H1 (cell line): ENCODE measurements at regions not wholly inside any gene's neighbourhood (a gene's known extent, or its start where the extent isn't known, plus 50 kb on each side); places are given as distances from the start of the nearest gene placed in this dataset.

Source experiments
- CTCF ChIA-PET: fragments of 300-600 bp; sonication (Branson Sonifier 250); formaldehyde crosslinking; loops from one replicate; lab custom pipeline; 2021; ENCODE audit not compliant: partially characterized antibody; lab: Charles Lee
- POLR2A ChIA-PET: fragments of 300-600 bp; sonication (Branson Sonifier 250); formaldehyde crosslinking; loops from one replicate; lab custom pipeline; 2021; ENCODE audit warnings: inconsistent platforms; ENCODE audit not compliant: partially characterized antibody; lab: Charles Lee
- DNase-seq, 2 experiments: peaks; one replicate each; pipeline versions ENCODE4 v3.0.0 to v3.0.0-alpha.2; 2010 to 2022; ENCODE audit warnings: low spot score in 2 of 2, low read depth in 1 of 2, mixed read lengths in 1 of 2
- FAIRE-seq: peaks from 2 replicates; lab custom pipeline; 2011; peaks lifted over from hg19 to GRCh38; lab: Jason Lieb, UNC
- H2AFZ ChIP-seq: 2 replicates; pipeline ENCODE4 v1.8.1; 2012; ENCODE audit warnings: low read length, inconsistent platforms
- H2AK5ac ChIP-seq: 2 replicates; pipeline ENCODE4 v1.6.1; 2013; ENCODE audit warnings: low read depth, low read length
- H2BK120ac ChIP-seq: replicated peaks from 2 replicates; pipeline ENCODE3; 2013; ENCODE audit warnings: low read depth, low read length, inconsistent platforms
- H2BK12ac ChIP-seq: 2 replicates; pipeline ENCODE4 v1.6.1; 2013; ENCODE audit warnings: low read depth, low read length
- H2BK15ac ChIP-seq: 2 replicates; pipeline ENCODE4 v1.6.1; 2013; ENCODE audit warnings: low read length
- H2BK20ac ChIP-seq: 2 replicates; pipeline ENCODE4 v1.6.1; 2013; ENCODE audit warnings: low read length
- H2BK5ac ChIP-seq: 2 replicates; pipeline ENCODE4 v1.6.1; 2013; ENCODE audit warnings: low read depth, low read length
- H3K14ac ChIP-seq: 2 replicates; pipeline ENCODE4 v1.6.1; 2013; ENCODE audit warnings: inconsistent platforms; ENCODE audit not compliant: insufficient read length
- H3K18ac ChIP-seq: 2 replicates; pipeline ENCODE4 v1.6.1; 2013; ENCODE audit warnings: low read length; ENCODE audit errors: extremely low read depth
- H3K23ac ChIP-seq: 2 replicates; pipeline ENCODE4 v1.6.1; 2013; ENCODE audit warnings: inconsistent platforms; ENCODE audit not compliant: insufficient read length
- H3K23me2 ChIP-seq: 2 replicates; pipeline ENCODE4 v1.6.1; 2013; ENCODE audit warnings: low read depth, low read length
- H3K27ac ChIP-seq: 2 replicates; pipeline ENCODE4 v1.6.1; 2011; ENCODE audit warnings: low read depth, low read length, inconsistent platforms
- H3K27me3 ChIP-seq, 4 experiments: replicated peaks in 1 of 4; 1 replicate in 1 of 4; 2 replicates in 3 of 4; pipeline versions ENCODE4 v1.6.1 to v1.8.1; 2011 to 2013; ENCODE audit warnings: low read length in 3 of 4, mild to moderate bottlenecking in 3 of 4, inconsistent platforms in 2 of 4, mixed read lengths in 2 of 4, moderate library complexity in 1 of 4; ENCODE audit not compliant: control insufficient read depth in 3 of 4, insufficient read depth in 3 of 4; ENCODE audit errors: extremely low read depth in 1 of 4
- H3K36me3 ChIP-seq, 4 experiments: 2 replicates each; pipeline versions ENCODE4 v1.6.1 to v1.8.1; 2011 to 2013; ENCODE audit warnings: mild to moderate bottlenecking in 4 of 4, low read length in 3 of 4, moderate library complexity in 2 of 4, control low read depth in 1 of 4, inconsistent platforms in 1 of 4; ENCODE audit not compliant: insufficient read depth in 4 of 4, control insufficient read depth in 2 of 4
- H3K4ac ChIP-seq: replicated peaks from 2 replicates; pipeline ENCODE3; 2013; ENCODE audit warnings: low read length, low read depth, mixed read lengths, inconsistent platforms; ENCODE audit not compliant: insufficient read length
- H3K4me1 ChIP-seq, 4 experiments: replicated peaks in 1 of 4; 1 replicate in 1 of 4; 2 replicates in 3 of 4; pipeline versions ENCODE4 v1.6.1 to v1.8.1; 2011 to 2013; ENCODE audit warnings: low read length in 3 of 4, inconsistent platforms in 2 of 4, mixed read lengths in 1 of 4; ENCODE audit not compliant: insufficient read depth in 4 of 4, control insufficient read depth in 3 of 4
- H3K4me2 ChIP-seq, 2 experiments: 2 replicates each; pipeline versions ENCODE4 v1.6.1 to v1.8.1; 2011 to 2013; ENCODE audit warnings: low read depth in 2 of 2, low read length in 2 of 2, control low read depth in 1 of 2, inconsistent platforms in 1 of 2, mild to moderate bottlenecking in 1 of 2; ENCODE audit not compliant: insufficient read depth in 1 of 2
- H3K4me3 ChIP-seq, 4 experiments: fragments of 200-600, 300-600 bp in 1 of 4; sonication (generic), shearing (Covaris generic), sonication (Bioruptor Twin) in 1 of 4; 2 replicates each; pipeline versions ENCODE4 v1.5.1 to v1.8.1; 2011 to 2016; ENCODE audit warnings: low read length in 4 of 4, low read depth in 3 of 4, control low read depth in 2 of 4, inconsistent platforms in 2 of 4, mild to moderate bottlenecking in 2 of 4, mixed read lengths in 1 of 4, moderate library complexity in 1 of 4; ENCODE audit not compliant: insufficient read depth in 2 of 4; ENCODE audit errors: extremely low read depth in 1 of 4
- H3K56ac ChIP-seq: replicated peaks from 2 replicates; pipeline ENCODE3; 2013; ENCODE audit warnings: low read depth, mild to moderate bottlenecking, mixed read lengths, low read length, inconsistent platforms; ENCODE audit not compliant: insufficient read length
- H3K79me1 ChIP-seq: 2 replicates; pipeline ENCODE4 v1.6.1; 2013; ENCODE audit warnings: low read depth, low read length, control low read depth
- H3K79me2 ChIP-seq, 2 experiments: 2 replicates each; pipeline versions ENCODE4 v1.6.1 to v1.8.1; 2012 to 2013; ENCODE audit warnings: low read length in 2 of 2, mild to moderate bottlenecking in 2 of 2, inconsistent platforms in 1 of 2; ENCODE audit not compliant: insufficient read depth in 2 of 2, control insufficient read depth in 1 of 2
- H3K9ac ChIP-seq, 4 experiments: replicated peaks in 1 of 4; 1 replicate in 1 of 4; 2 replicates in 3 of 4; pipeline versions ENCODE4 v1.6.1 to v1.8.1; 2011 to 2013; ENCODE audit warnings: low read depth in 3 of 4, low read length in 3 of 4, control low read depth in 2 of 4, mild to moderate bottlenecking in 2 of 4, moderate library complexity in 2 of 4, inconsistent platforms in 1 of 4; ENCODE audit errors: extremely low read depth in 1 of 4
- H3K9me3 ChIP-seq, 2 experiments: 2 replicates each; pipeline versions ENCODE4 v1.6.1 to v1.8.1; 2012 to 2013; ENCODE audit warnings: mild to moderate bottlenecking in 2 of 2, moderate library complexity in 2 of 2, control low read depth in 1 of 2, inconsistent platforms in 1 of 2, low read depth in 1 of 2, low read length in 1 of 2, mixed read lengths in 1 of 2; ENCODE audit not compliant: insufficient read depth in 2 of 2
- H4K20me1 ChIP-seq, 2 experiments: replicated peaks in 1 of 2; 2 replicates each; pipeline versions ENCODE3 to v1.8.1; 2011 to 2013; ENCODE audit warnings: inconsistent platforms in 2 of 2, low read length in 2 of 2, mild to moderate bottlenecking in 1 of 2; ENCODE audit not compliant: insufficient read depth in 2 of 2, control insufficient read depth in 1 of 2
- H4K5ac ChIP-seq: 2 replicates; pipeline ENCODE4 v1.6.1; 2013; ENCODE audit warnings: low read length, low read depth, mixed read lengths, inconsistent platforms; ENCODE audit not compliant: insufficient read length
- H4K8ac ChIP-seq: 2 replicates; pipeline ENCODE4 v1.8.0; 2013; ENCODE audit warnings: mild to moderate bottlenecking, moderate library complexity, low read length, inconsistent platforms; ENCODE audit not compliant: insufficient read depth; ENCODE audit errors: extremely low read depth
- H4K91ac ChIP-seq: replicated peaks from 2 replicates; pipeline ENCODE3; 2013; ENCODE audit warnings: low read length, mixed read lengths, inconsistent platforms; ENCODE audit not compliant: insufficient read length
- HDAC2 ChIP-seq, 2 experiments: fragments of 300-600 bp in 1 of 2; sonication (generic) in 1 of 2; IDR thresholded peaks; 2 replicates each; pipeline ENCODE4 v1.6.1; 2011 to 2012; ENCODE audit warnings: low read depth in 2 of 2, low read length in 2 of 2, mild to moderate bottlenecking in 2 of 2, moderate library complexity in 2 of 2, borderline replicate concordance in 1 of 2, inconsistent platforms in 1 of 2
- JUN ChIP-seq: IDR thresholded peaks from 2 replicates; pipeline ENCODE4 v1.6.1; 2011; ENCODE audit warnings: low read depth, mild to moderate bottlenecking, improper control_type of control experiment, low read length
- KDM5A ChIP-seq: fragments of 200-600 bp; IDR thresholded peaks from 2 replicates; pipeline ENCODE4 v1.7.1; 2012; ENCODE audit warnings: mild to moderate bottlenecking, low read length, inconsistent platforms, mixed read lengths
- POLR2A ChIP-seq, 2 experiments: IDR thresholded peaks; 1 replicate in 1 of 2; 2 replicates in 1 of 2; pipeline ENCODE4 v1.6.1; 2011; ENCODE audit warnings: low read depth in 2 of 2, low read length in 2 of 2, mild to moderate bottlenecking in 2 of 2; ENCODE audit errors: control extremely low read depth in 1 of 2
- POU5F1 ChIP-seq: IDR thresholded peaks from 2 replicates; pipeline ENCODE4 v1.6.1; 2011; ENCODE audit warnings: low read depth, mild to moderate bottlenecking, low read length, moderate library complexity
- RAD21 ChIP-seq, 2 experiments: IDR thresholded peaks in 1 of 2; conservative IDR thresholded peaks in 1 of 2; 2 replicates each; pipeline ENCODE4 v1.6.1; 2011; ENCODE audit warnings: low read depth in 2 of 2, low read length in 2 of 2, improper control_type of control experiment in 1 of 2, inconsistent platforms in 1 of 2, mild to moderate bottlenecking in 1 of 2, moderate library complexity in 1 of 2
- SAP30 ChIP-seq: fragments of 300-600 bp; sonication (generic); IDR thresholded peaks from 2 replicates; pipeline ENCODE4 v1.7.1; 2012; ENCODE audit warnings: low read length, moderate library complexity, mild to moderate bottlenecking, inconsistent platforms; ENCODE audit not compliant: insufficient read depth, insufficient replicate concordance
- SIRT6 ChIP-seq: IDR thresholded peaks from one replicate; pipeline ENCODE4 v1.7.1; 2012; ENCODE audit warnings: low read length, inconsistent platforms
- SP2 ChIP-seq: IDR thresholded peaks from 2 replicates; pipeline ENCODE4 v1.6.1; 2012; ENCODE audit warnings: mild to moderate bottlenecking, low read length, inconsistent platforms
- TBP ChIP-seq: IDR thresholded peaks from 2 replicates; pipeline ENCODE4 v1.6.1; 2011; ENCODE audit warnings: low read depth, low read length, improper control_type of control experiment
- YY1 ChIP-seq: IDR thresholded peaks from 2 replicates; pipeline ENCODE4 v1.6.1; 2011; ENCODE audit warnings: low read depth, mild to moderate bottlenecking, low read length
- WGBS, 2 experiments: shearing (Covaris generic) in 1 of 2; methylation state at CpG; one replicate each; pipeline versions ENCODE4 v1.1.6 to v1.1.7; 2013 to 2015; ENCODE audit warnings: low lambda C conversion rate in 2 of 2, mixed read lengths in 2 of 2, inconsistent platforms in 1 of 2, low coverage in 1 of 2, missing lambda C conversion rate in 1 of 2; ENCODE audit not compliant: insufficient replicate concordance in 2 of 2, insufficient coverage in 1 of 2, insufficient read length in 1 of 2; ENCODE audit errors: extremely low coverage in 1 of 2, missing lambda C conversion rate in 1 of 2; 5-methylcytosine and 5-hydroxymethylcytosine counted together
- TF ChIP-seq, protein P1 (sequence below), 3 experiments: IDR thresholded peaks; 1 replicate in 2 of 3; 2 replicates in 1 of 3; pipeline versions ENCODE4 v1.5.1 to v1.6.1; 2011; ENCODE audit warnings: low read length in 3 of 3, mild to moderate bottlenecking in 3 of 3, inconsistent platforms in 2 of 3, low read depth in 1 of 3, moderate library complexity in 1 of 3; ENCODE audit not compliant: insufficient read depth in 1 of 3; ENCODE audit errors: control extremely low read depth in 1 of 3

GRCh38 chr16:17831330-17831729, 360.6 kb upstream of the XYLT1 start:
- Histone ChIP-seq H2AK5ac (no peak overlapping the region), H3K9me3 (no peaks in the 10 kb centered on the region), H3K14ac (no peak overlapping the region), H2BK15ac (no peak overlapping the region), H4K8ac (no peak overlapping the region), H3K79me2 (no peaks in the 10 kb centered on the region), H3K18ac (no peak overlapping the region), H3K56ac (no peak overlapping the region), H3K4ac (no peak overlapping the region), H4K91ac (no peak overlapping the region), H3K4me2 (no peak overlapping the region), H3K79me1 (no peaks in the 10 kb centered on the region), H2BK120ac (no peak overlapping the region), H2BK5ac (no peak overlapping the region), H3K4me3 (no peak overlapping the region), H3K23me2 (no peaks in the 10 kb centered on the region; the same call in 1 of the 2 replicates), H3K27me3 (no peaks in the 10 kb centered on the region), H3K9ac (no peak overlapping the region), H3K27ac (no peak overlapping the region), H2BK12ac (no peak overlapping the region), H4K5ac (no peak overlapping the region), H3K36me3 (no peaks in the 10 kb centered on the region), H2AFZ (0 out of 2 replicates have a peak overlapping the region, but pooled peaks have one; percentile 26), H3K4me1 (peaks cover 0 to 6% (median 1%) of the 10 kb centered on the region in 4 experiments; a peak in 6 of 7 replicates), H4K20me1 (no peaks in the 10 kb centered on the region), H2BK20ac (no peak overlapping the region), H3K23ac (no peak overlapping the region)
- 86% methylated on average over 5 of the region's 5 CpGs; no CpG with 5 or more reads in 1 of the 2 experiments for WGBS, 2 experiments
- FAIRE-seq (no peak), DNase-seq (no peak)
- POLR2A ChIA-PET = no interaction called here
- CTCF ChIA-PET = interaction anchor here (0.7 to 2.0 kb wide), 7 partner anchors 12 to 461 kb away, joined by 3 to 7 read pairs (median 4); no protein-coding TSS in a partner anchor
- no peak for TF ChIP-seq KDM5A
- TF ChIP-seq JUN = no peak
- TF ChIP-seq POU5F1 = no peak
- TF ChIP-seq, protein P1, sequence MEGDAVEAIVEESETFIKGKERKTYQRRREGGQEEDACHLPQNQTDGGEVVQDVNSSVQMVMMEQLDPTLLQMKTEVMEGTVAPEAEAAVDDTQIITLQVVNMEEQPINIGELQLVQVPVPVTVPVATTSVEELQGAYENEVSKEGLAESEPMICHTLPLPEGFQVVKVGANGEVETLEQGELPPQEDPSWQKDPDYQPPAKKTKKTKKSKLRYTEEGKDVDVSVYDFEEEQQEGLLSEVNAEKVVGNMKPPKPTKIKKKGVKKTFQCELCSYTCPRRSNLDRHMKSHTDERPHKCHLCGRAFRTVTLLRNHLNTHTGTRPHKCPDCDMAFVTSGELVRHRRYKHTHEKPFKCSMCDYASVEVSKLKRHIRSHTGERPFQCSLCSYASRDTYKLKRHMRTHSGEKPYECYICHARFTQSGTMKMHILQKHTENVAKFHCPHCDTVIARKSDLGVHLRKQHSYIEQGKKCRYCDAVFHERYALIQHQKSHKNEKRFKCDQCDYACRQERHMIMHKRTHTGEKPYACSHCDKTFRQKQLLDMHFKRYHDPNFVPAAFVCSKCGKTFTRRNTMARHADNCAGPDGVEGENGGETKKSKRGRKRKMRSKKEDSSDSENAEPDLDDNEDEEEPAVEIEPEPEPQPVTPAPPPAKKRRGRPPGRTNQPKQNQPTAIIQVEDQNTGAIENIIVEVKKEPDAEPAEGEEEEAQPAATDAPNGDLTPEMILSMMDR (IDR thresholded peaks at IDR 0.05; ENCODE audit: control extremely low read depth in 1 of 3, insufficient read depth in 1 of 3, low read depth in 1 of 3, low read length in 3 of 3) = peak; percentile 24 to 61 (median 28); a peak in 3 of 4 replicates
- TF ChIP-seq SIRT6 = no peak
- no peak for TF ChIP-seq SAP30
- no peak for TF ChIP-seq SP2
- no peak for TF ChIP-seq POLR2A (IDR thresholded peaks at IDR 0.05; ENCODE audit: control extremely low read depth in 1 of 2, low read depth in 2 of 2, low read length in 2 of 2)
- no peak for TF ChIP-seq TBP
- peak; percentile 91 for TF ChIP-seq YY1
- TF ChIP-seq HDAC2 (IDR thresholded peaks at IDR 0.05; ENCODE audit: borderline replicate concordance in 1 of 2, low read depth in 2 of 2, low read length in 2 of 2) = no peak
- TF ChIP-seq RAD21 (IDR thresholded peaks at IDR 0.05 in 1 of 2, conservative IDR thresholded peaks at IDR 0.05 in 1 of 2; ENCODE audit: low read depth in 2 of 2, low read length in 2 of 2) = peak; percentile 56 to 72
